IMR-90 (cell line): ENCODE measurements at regions not wholly inside any gene's neighbourhood (a gene's known extent, or its start where the extent isn't known, plus 50 kb on each side); places are given as distances from the start of the nearest gene placed in this dataset.

Experiments
- ATAC-seq: fragments of 200-7000 bp; cut with Tn5 transposase; 2 replicates; pipeline ENCODE4 v1.9.1; 2020; ENCODE audit warnings: low read depth, mild to moderate bottlenecking, moderate library complexity
- BruUV-seq: library from RNA; stranded (reverse); fragments of 400-500 nt; replicated peaks from 2 replicates; lab custom pipeline; 2021; lab: Mats Ljungman, UMichigan
- CTCF ChIA-PET: fragments of 300-600 bp; formaldehyde crosslinking; extraction: SDS; loops from one replicate; lab custom pipeline; 2021; ENCODE audit warnings: antibody characterized with exemption; lab: Yijun Ruan, JAX
- POLR2A ChIA-PET: fragments of 300-600 bp; sonication (Branson Sonifier 250); formaldehyde crosslinking; loops from one replicate; lab custom pipeline; 2022; ENCODE audit warnings: antibody characterized with exemption; ENCODE audit not compliant: unreplicated experiment; lab: Charles Lee
- DNase-seq: peaks from one replicate; pipeline ENCODE4 v3.0.0; 2013
- H2AFZ ChIP-seq: replicated peaks from 2 replicates; pipeline ENCODE3; 2013; ENCODE audit warnings: low read length, mild to moderate bottlenecking; ENCODE audit not compliant: poor library complexity
- H2AK5ac ChIP-seq: 2 replicates; pipeline ENCODE4 v1.6.1; 2013; ENCODE audit warnings: low read depth, low read length, inconsistent platforms
- H2AK9ac ChIP-seq: replicated peaks from 2 replicates; pipeline ENCODE3; 2013; ENCODE audit warnings: mild to moderate bottlenecking, low read depth, low read length, moderate library complexity; ENCODE audit not compliant: poor library complexity
- H2BK120ac ChIP-seq: 2 replicates; pipeline ENCODE4 v1.6.1; 2013; ENCODE audit warnings: low read depth, low read length, inconsistent platforms
- H2BK15ac ChIP-seq: 3 replicates; pipeline ENCODE4 v1.6.1; 2013; ENCODE audit warnings: low read depth, low read length, inconsistent platforms
- H2BK20ac ChIP-seq: 2 replicates; pipeline ENCODE4 v1.6.1; 2013; ENCODE audit warnings: low read depth, mild to moderate bottlenecking, inconsistent platforms, low read length, moderate library complexity
- H2BK5ac ChIP-seq: 2 replicates; pipeline ENCODE4 v1.6.1; 2013; ENCODE audit warnings: mild to moderate bottlenecking, low read depth, low read length, inconsistent platforms; ENCODE audit not compliant: poor library complexity, severe bottlenecking
- H3K14ac ChIP-seq: replicated peaks from 2 replicates; pipeline ENCODE4 v1.6.1; 2013; ENCODE audit warnings: low read depth, low read length, inconsistent platforms
- H3K18ac ChIP-seq: 2 replicates; pipeline ENCODE4 v1.6.1; 2013; ENCODE audit warnings: low read depth, low read length, control low read depth
- H3K23ac ChIP-seq: 2 replicates; pipeline ENCODE4 v1.6.1; 2013; ENCODE audit warnings: low read depth, low read length, inconsistent platforms
- H3K27ac ChIP-seq: 2 replicates; pipeline ENCODE4 v1.5.1; 2013; ENCODE audit warnings: mild to moderate bottlenecking, control low read depth, low read length; ENCODE audit not compliant: insufficient read depth
- H3K27me3 ChIP-seq: 2 replicates; pipeline ENCODE4 v1.6.1; 2013; ENCODE audit warnings: low read length; ENCODE audit not compliant: control insufficient read depth, insufficient read depth
- H3K36me3 ChIP-seq: 2 replicates; pipeline ENCODE4 v1.6.1; 2013; ENCODE audit warnings: low read length, mixed read lengths; ENCODE audit not compliant: control insufficient read depth, insufficient read depth
- H3K4ac ChIP-seq: 2 replicates; pipeline ENCODE4 v1.6.1; 2013; ENCODE audit warnings: low read depth, low read length, inconsistent platforms
- H3K4me1 ChIP-seq: 2 replicates; pipeline ENCODE4 v1.6.1; 2013; ENCODE audit warnings: low read length, mixed read lengths; ENCODE audit not compliant: control insufficient read depth, insufficient read depth
- H3K4me2 ChIP-seq: 2 replicates; pipeline ENCODE4 v1.6.1; 2013; ENCODE audit warnings: low read depth, mild to moderate bottlenecking, control low read depth, low read length, moderate library complexity
- H3K4me3 ChIP-seq: 2 replicates; pipeline ENCODE4 v1.5.1; 2013; ENCODE audit warnings: low read depth, mild to moderate bottlenecking, control low read depth, low read length, moderate library complexity; ENCODE audit not compliant: insufficient read depth
- H3K56ac ChIP-seq: 2 replicates; pipeline ENCODE4 v1.6.1; 2013; ENCODE audit warnings: low read length, inconsistent platforms; ENCODE audit not compliant: insufficient read depth; ENCODE audit errors: extremely low read depth
- H3K79me1 ChIP-seq, 2 experiments: 2 replicates each; pipeline ENCODE4 v1.6.1; 2013; ENCODE audit warnings: low read length in 2 of 2, inconsistent platforms in 1 of 2, low read depth in 1 of 2
- H3K9ac ChIP-seq: 2 replicates; pipeline ENCODE4 v1.6.1; 2013; ENCODE audit warnings: low read depth, low read length, control low read depth
- H3K9me1 ChIP-seq: 2 replicates; pipeline ENCODE4 v1.6.1; 2013; ENCODE audit warnings: low read length, inconsistent platforms; ENCODE audit not compliant: insufficient read depth
- H3K9me3 ChIP-seq: 2 replicates; pipeline ENCODE4 v1.6.1; 2013; ENCODE audit warnings: low read length; ENCODE audit not compliant: control insufficient read depth, insufficient read depth
- H4K20me1 ChIP-seq: 2 replicates; pipeline ENCODE4 v1.6.1; 2013; ENCODE audit warnings: low read length, inconsistent platforms; ENCODE audit not compliant: insufficient read depth
- H4K5ac ChIP-seq: 2 replicates; pipeline ENCODE4 v1.6.1; 2013; ENCODE audit warnings: mild to moderate bottlenecking, low read depth, low read length, control low read depth
- H4K8ac ChIP-seq, 2 experiments: 2 replicates each; pipeline ENCODE4 v1.6.1; 2013; ENCODE audit warnings: low read depth in 2 of 2, low read length in 2 of 2, control low read depth in 1 of 2, inconsistent platforms in 1 of 2
- H4K91ac ChIP-seq: 2 replicates; pipeline ENCODE4 v1.6.1; 2013; ENCODE audit warnings: low read depth, low read length, inconsistent platforms; ENCODE audit not compliant: insufficient read depth
- FOS ChIP-seq: fragments of 150-350 bp; IDR thresholded peaks from 2 replicates; pipeline ENCODE4 v1.6.1; 2016; ENCODE audit warnings: low read depth, low read length
- MXI1 ChIP-seq: IDR thresholded peaks from 2 replicates; pipeline ENCODE4 v1.6.1; 2012; ENCODE audit warnings: low read depth, mild to moderate bottlenecking, low read length, moderate library complexity, borderline replicate concordance
- RCOR1 ChIP-seq: IDR thresholded peaks from 2 replicates; pipeline ENCODE4 v1.6.1; 2012; ENCODE audit warnings: mild to moderate bottlenecking, low read length, improper control_type of control experiment; ENCODE audit not compliant: insufficient replicate concordance
- WGBS, 2 experiments: methylation state at CpG; one replicate each; pipeline versions ENCODE4 v1.1.5 to v1.1.7; 2013; ENCODE audit warnings: missing lambda C conversion rate in 2 of 2; ENCODE audit not compliant: insufficient read length in 1 of 2; ENCODE audit errors: extremely low coverage in 2 of 2; 5-methylcytosine and 5-hydroxymethylcytosine counted together
- dilution Hi-C: fragments of 300-500 bp; cut with HindIII; formaldehyde crosslinking; loops from one replicate; pipeline ENCODE4 v1.14.3; 2018; ENCODE audit warnings: low sequenced_read_pairs; ENCODE audit not compliant: unreplicated experiment
- in situ Hi-C: fragments of 300-500 bp; cut with MboI; formaldehyde crosslinking; loops from 3 replicates; pipeline ENCODE4 v1.14.3; 2019; ENCODE audit warnings: low sequenced_read_pairs, inconsistent platforms, mixed read lengths
- intact Hi-C: fragments of 100-400 bp; cut with micrococcal nuclease; formaldehyde crosslinking; loops from 2 replicates; pipeline ENCODE4 v1.10.0; 2022

DNA sequence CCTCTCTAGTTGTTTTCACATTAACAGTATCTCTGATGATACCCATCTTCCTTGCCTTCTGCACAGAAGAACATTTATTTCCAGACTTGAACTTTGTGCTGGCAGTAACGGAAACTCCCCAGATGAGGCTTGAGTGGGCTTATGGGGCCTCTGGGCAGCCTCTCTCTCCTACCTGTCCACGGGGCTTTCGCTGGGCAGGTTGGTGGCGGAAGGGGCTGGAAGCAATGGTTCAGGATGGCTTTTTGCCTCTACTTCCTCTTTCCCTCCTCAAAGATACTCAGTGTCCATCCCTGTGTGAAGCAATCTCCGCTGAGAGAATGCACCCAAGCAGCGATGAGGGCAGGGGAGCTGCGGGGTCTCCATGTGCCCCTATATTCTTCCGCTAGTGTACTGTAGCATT lies 348.2 kb downstream of the HLX start:
- no peaks in the 10 kb centered on the region for H4K20me1 ChIP-seq
- H4K5ac ChIP-seq = no peak overlapping the region
- no peak overlapping the region for H2AK9ac ChIP-seq
- 0 out of 2 replicates have a peak, but pooled peaks cover 2% of the 10 kb centered on the region for H3K9me3 ChIP-seq
- no peak overlapping the region for H3K9ac ChIP-seq
- H2BK5ac ChIP-seq = no peak overlapping the region
- CTCF ChIA-PET = no interaction called here
- H3K56ac ChIP-seq = no peak overlapping the region
- no peak overlapping the region for H2BK120ac ChIP-seq
- H3K23ac ChIP-seq = no peak overlapping the region
- BruUV-seq = no TSS peak
- H3K79me1 ChIP-seq = no peaks in the 10 kb centered on the region
- no peak overlapping the region for H3K18ac ChIP-seq
- H3K14ac ChIP-seq = no peak overlapping the region
- WGBS, 2 experiments = 58% methylated on average over 3 of the region's 8 CpGs; no CpG with 5 or more reads in 1 of the 2 experiments
- H2AFZ ChIP-seq = no peak overlapping the region
- in situ Hi-C loops (no loop called here), dilution Hi-C loops (no loop called here), intact Hi-C loops (no loop called here)
- H3K27me3 ChIP-seq = no peaks in the 10 kb centered on the region
- H3K4me1 ChIP-seq = no peaks in the 10 kb centered on the region
- H2AK5ac ChIP-seq = no peak overlapping the region
- POLR2A ChIA-PET = no interaction called here
- no peak overlapping the region for H3K27ac ChIP-seq
- no peaks in the 10 kb centered on the region for H3K9me1 ChIP-seq
- no peak overlapping the region for H4K91ac ChIP-seq
- H3K4me3 ChIP-seq = no peak overlapping the region
- no peak overlapping the region for H2BK15ac ChIP-seq
- no peak for TF ChIP-seq MXI1
- no peak for TF ChIP-seq FOS
- TF ChIP-seq RCOR1 = no peak
- no peaks in the 10 kb centered on the region for H3K36me3 ChIP-seq
- H2BK20ac ChIP-seq = no peak overlapping the region
- no peak overlapping the region for H3K4me2 ChIP-seq
- H4K8ac ChIP-seq = no peak overlapping the region
- no peak overlapping the region for H3K4ac ChIP-seq
- DNase-seq (no peak), ATAC-seq (no peak)
